SH-SY5Y (cell line): ENCODE measurements at regions not wholly inside any gene's neighbourhood (a gene's known extent, or its start where the extent isn't known, plus 50 kb on each side); places are given as distances from the start of the nearest gene placed in this dataset.

Experiments
- GATA2 ChIP-seq: IDR thresholded peaks from 2 replicates; pipeline ENCODE4 v1.6.1; 2011; ENCODE audit warnings: mild to moderate bottlenecking, low read depth, low read length
- GATA3 ChIP-seq: IDR thresholded peaks from 2 replicates; pipeline ENCODE4 v1.6.1; 2011; ENCODE audit warnings: low read depth, mild to moderate bottlenecking, low read length, moderate library complexity

DNA sequence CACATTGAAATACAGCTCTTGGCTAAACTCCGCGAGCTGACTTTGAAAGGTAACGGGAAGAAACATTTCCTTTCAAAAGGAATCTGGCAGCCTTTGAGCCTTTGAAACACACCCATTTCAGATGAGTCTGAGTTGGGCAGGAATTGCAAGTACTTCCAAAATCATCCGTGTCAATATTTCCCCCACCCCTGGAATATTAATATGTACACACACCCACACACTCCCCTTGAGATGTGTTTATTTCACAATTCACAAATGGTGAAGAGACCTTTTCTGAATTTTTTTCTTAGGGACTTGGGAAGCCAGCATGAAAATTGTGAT lies 438.7 kb upstream of the NRP1 start:
- no peak for TF ChIP-seq GATA2
- no peak for TF ChIP-seq GATA3

GRCh38 chr10:33772370-33773252 lies 438.1 kb upstream of the NRP1 start:
- no peak for TF ChIP-seq GATA3
- no peak for TF ChIP-seq GATA2

GRCh38 chr10:33764694-33765185 lies 430.3 kb upstream of the NRP1 start:
- TF ChIP-seq GATA2 (no peak), GATA3 (no peak)

DNA sequence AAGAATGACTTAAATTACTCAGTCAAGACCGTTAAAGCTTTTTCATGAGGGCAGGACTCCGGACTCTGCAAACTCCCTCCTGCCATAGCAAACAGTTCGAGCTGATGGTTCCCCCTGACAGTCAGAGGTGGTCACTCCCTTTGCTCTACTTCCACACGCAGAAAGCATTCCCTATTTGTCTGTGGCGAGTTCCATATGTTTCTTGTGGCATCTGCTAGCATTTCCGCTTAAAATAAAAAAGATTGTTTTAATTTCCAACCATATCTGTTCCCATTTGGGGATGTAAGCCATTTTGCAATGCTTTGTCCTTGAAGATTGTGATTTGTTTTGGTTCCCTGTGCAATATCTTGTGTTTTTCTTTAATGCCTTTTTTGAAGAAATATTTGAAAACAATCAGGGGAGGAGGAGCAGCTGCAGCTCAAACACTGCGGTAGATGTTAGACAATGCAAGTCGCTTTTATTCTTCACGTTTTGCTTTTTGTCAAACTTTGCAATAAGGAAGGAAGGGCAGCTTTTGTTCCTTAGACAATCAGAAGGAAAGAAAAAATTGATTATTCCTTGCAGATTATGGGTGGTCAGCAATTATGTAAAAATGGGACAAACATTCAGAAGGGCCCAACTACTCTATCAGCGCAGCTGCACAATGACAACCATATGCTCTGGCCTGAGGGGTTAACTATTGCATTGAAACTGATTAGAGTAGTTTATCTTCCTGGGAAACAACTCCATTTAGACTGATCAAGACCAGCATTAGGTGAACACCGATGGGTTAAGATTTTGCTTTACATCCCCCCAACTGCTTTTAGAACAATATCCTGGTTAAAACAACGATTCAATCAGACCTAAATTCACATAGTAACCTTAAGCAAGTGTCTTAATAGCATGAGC lies 425.8 kb upstream of the NRP1 start:
- TF ChIP-seq GATA3 (no peak), GATA2 (peak; percentile 68)

DNA sequence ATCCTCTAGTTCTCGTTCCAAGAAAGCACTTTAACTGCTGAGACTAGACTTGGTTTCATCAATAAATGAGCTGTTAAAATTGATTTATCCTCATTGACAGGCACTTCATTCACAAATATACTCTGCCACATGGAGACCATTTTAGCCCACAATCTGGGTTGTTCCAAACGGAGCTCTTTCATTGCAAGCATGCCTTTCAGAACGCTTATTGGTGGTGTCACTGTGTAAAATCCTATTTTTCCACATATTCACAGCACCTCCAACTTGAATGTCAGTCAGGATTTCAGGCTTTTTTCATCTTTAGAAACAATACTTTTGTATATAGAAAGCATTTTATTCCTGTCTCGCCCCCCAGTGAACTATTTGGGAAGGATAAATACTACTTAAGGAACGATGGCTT lies 424.7 kb upstream of the NRP1 start:
- TF ChIP-seq GATA2 (no peak), GATA3 (no peak)

GRCh38 chr10:33758299-33758698 lies 423.8 kb upstream of the NRP1 start:
- no peak for TF ChIP-seq GATA3
- TF ChIP-seq GATA2, result no peak

DNA sequence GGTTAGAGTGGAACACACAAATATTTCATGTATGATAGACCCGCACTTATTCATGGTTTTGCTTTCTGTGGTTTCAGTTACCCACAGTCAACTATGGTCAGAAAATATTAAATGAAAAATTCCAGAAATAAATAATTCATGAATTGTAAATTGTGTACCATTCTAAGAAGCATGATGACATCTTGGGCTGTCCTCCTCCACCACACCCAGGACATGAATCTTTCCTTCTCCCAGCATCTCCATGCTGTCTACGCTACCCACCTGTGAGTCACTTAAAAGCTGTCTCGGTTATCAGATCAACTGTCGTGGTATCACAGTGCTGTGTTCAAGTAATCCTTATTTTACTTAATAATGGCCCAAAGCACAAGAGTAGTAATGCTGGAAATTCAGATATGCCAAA lies 419.6 kb upstream of the NRP1 start:
- TF ChIP-seq GATA3, result no peak
- no peak for TF ChIP-seq GATA2

DNA sequence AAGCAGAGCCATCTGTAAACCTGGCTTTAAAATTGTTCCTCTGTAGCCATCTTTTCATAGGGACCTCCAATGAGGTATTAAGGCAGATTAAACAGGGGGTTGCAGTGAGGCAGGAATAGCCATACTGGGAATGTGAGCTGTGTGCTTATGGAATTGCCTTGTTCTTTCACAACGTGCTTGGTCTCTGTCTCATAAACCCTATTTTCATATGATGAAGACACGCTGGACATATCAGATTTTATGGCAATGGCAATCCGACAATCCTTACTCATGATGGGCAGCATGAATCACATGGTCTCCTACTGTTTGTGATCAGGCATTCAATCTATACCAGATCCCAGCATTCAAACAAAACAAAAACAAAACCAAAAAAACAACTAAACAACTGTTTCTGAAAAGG lies 418.9 kb upstream of the NRP1 start:
- TF ChIP-seq GATA3, result no peak
- no peak for TF ChIP-seq GATA2

DNA sequence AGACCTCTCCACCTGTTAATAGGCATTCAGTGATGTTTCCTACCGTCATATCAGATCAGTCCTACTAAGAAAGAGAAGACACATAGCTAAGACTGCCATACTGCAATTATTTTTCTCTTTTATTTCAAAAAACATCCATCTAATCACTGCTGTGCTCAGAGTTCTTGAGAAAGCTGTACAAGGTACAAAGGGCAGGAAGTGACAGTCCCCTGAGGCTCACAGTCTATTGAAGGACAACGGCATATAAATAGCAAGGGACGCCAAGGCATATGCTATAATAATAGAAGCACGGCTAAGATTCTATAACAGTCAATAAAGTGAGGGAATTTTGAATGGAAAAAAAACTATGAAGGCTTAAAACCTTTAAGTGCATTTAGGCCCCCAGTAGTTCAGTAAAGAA lies 415.3 kb upstream of the NRP1 start:
- TF ChIP-seq GATA2 (no peak), GATA3 (no peak)

DNA sequence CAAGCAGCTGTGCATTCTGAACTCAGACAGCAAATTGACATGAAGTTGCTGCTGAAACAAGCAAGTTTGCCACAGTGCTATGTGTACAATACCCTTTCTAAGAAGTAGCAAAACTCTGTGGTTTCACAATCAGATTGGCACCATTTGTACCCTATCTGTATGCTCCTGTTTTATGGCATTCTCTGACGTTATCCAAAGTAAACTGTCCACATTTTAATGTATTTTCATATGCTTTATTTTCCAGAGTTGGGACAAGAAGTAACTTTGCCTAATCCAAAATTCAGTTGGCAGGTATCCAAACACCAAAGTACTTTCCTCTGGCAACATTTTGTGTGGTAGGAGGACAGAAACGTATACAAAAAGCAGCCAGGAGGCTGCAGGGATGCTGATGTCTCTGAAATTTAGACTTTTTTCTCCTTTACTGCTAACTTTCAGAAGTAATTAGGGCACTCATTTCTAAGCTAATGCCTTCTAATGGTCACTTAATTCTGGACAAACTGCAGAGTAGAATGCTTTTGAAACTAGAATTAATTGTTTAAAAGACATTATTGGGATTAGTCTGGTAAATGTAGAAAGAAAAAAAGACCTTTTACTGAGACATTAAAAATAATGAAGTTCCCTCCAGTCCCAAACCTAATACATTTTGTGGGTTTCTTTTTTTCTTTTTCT lies 414.7 kb upstream of the NRP1 start:
- TF ChIP-seq GATA2 (no peak), GATA3 (no peak)

DNA sequence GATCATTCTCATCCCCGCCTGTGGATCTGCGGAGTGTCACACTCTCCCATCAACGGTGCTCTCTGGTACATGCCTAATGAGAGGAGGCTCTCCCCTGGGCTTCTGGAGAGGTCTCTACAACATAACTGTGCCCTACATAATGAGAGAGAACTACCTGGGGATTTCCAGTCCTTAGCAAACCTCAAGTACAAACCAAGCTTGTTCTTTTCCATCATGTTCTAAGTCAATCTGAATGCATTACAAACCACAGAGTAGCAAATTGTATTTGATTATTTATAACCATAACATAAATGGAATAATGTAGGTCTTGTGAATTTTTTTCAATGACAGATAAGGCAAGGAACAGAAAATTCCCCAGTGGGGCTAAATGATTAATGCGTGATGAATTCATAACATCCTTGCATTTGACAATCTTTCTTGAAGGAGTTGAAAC lies 412.4 kb upstream of the NRP1 start:
- no peak for TF ChIP-seq GATA3
- no peak for TF ChIP-seq GATA2

GRCh38 chr10:33746186-33746585 lies 411.7 kb upstream of the NRP1 start:
- TF ChIP-seq GATA3 (no peak), GATA2 (no peak)

- no peak for TF ChIP-seq GATA3
- TF ChIP-seq GATA2, result no peak
Measured at GRCh38 chr10:33743429-33743857, 409.0 kb upstream of the NRP1 start.

- no peak for TF ChIP-seq GATA2
- TF ChIP-seq GATA3, result no peak
Measured at GRCh38 chr10:33739031-33739430, 404.6 kb upstream of the NRP1 start.

- TF ChIP-seq GATA2 (no peak), GATA3 (no peak)
Measured at GRCh38 chr10:33735464-33735923, 401.0 kb upstream of the NRP1 start.
